OCI-LY3 (cell line): ENCODE measurements at regions not wholly inside any gene's neighbourhood (a gene's known extent, or its start where the extent isn't known, plus 50 kb on each side); places are given as distances from the start of the nearest gene placed in this dataset.

Experiments used
- H2AFZ ChIP-seq: fragments of 200-600, 300-600 bp; shearing (Covaris generic); 2 replicates; pipeline ENCODE4 v1.6.0; 2014; ENCODE audit warnings: antibody characterized with exemption, low read depth, low read length
- H3K27ac ChIP-seq: fragments of 200-600, 300-600 bp; sonication (generic); 2 replicates; pipeline ENCODE4 v1.5.1; 2014; ENCODE audit warnings: mild to moderate bottlenecking, low read length, moderate library complexity, mixed read lengths
- H3K27me3 ChIP-seq: fragments of 200-600, 300-600 bp; sonication (generic); 2 replicates; pipeline ENCODE4 v1.6.1; 2014; ENCODE audit warnings: low read depth, low read length, mixed read lengths
- H3K36me3 ChIP-seq: fragments of 200-600, 300-600 bp; sonication (generic); replicated peaks from 2 replicates; pipeline ENCODE3; 2014; ENCODE audit warnings: low read depth, low read length, mixed read lengths
- H3K4me1 ChIP-seq: fragments of 300-600, 200-600 bp; sonication (generic); 2 replicates; pipeline ENCODE4 v1.6.1; 2014; ENCODE audit warnings: low read length, mixed read lengths
- H3K4me2 ChIP-seq: fragments of 200-600, 300-600 bp; sonication (generic); 2 replicates; pipeline ENCODE4 v1.6.1; 2014; ENCODE audit warnings: low read length, mixed read lengths
- H3K4me3 ChIP-seq: fragments of 300-600, 200-600 bp; sonication (generic); 2 replicates; pipeline ENCODE4 v1.5.1; 2014; ENCODE audit warnings: antibody characterized with exemption, mild to moderate bottlenecking, low read length, moderate library complexity
- H3K79me2 ChIP-seq: fragments of 300-600, 200-600 bp; shearing (Covaris generic); 2 replicates; pipeline ENCODE4 v1.6.1; 2014; ENCODE audit warnings: mild to moderate bottlenecking, low read length, mixed read lengths
- H3K9ac ChIP-seq: fragments of 300-600, 200-600 bp; shearing (Covaris generic); 2 replicates; pipeline ENCODE4 v1.6.0; 2014; ENCODE audit warnings: mild to moderate bottlenecking, low read length, moderate library complexity
- H3K9me3 ChIP-seq: fragments of 200-600, 300-600 bp; shearing (Covaris generic); 2 replicates; pipeline ENCODE4 v1.6.1; 2014; ENCODE audit warnings: low read length, mixed read lengths; ENCODE audit not compliant: insufficient read depth
- H4K20me1 ChIP-seq: fragments of 200-600, 300-600 bp; sonication (generic); 2 replicates; pipeline ENCODE4 v1.6.1; 2016; ENCODE audit warnings: low read length, mixed read lengths; ENCODE audit not compliant: insufficient read depth
- EZH2phosphoT487 ChIP-seq: fragments of 200-600 bp; shearing (Covaris generic); IDR thresholded peaks from 2 replicates; pipeline ENCODE4 v1.6.1; 2018; ENCODE audit warnings: antibody characterized with exemption, mixed run types, low read depth
- TF ChIP-seq, protein P1 (sequence below): fragments of 200-600, 300-600 bp; sonication (generic); IDR thresholded peaks from 2 replicates; pipeline ENCODE4 v1.5.1; 2014; ENCODE audit warnings: antibody characterized with exemption, low read length, low read depth

DNA sequence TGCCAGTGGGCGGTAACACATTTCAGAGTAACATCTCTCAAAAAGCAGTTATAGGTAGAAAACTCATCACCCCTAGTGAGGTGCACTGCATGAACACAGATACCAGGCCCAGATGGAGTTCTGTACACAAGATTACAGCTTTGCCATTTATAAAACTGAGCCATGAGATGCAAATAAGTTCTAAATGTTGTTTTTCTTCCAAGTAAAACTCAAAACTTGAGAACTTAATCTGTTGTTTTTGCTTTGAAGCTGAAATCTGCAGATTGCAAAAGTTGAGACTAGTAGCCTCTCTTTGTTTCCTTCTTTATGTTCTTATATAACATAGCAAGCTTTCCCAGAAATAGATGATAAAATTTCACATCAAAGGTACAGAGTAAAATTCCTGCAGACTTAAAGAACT lies 434.1 kb downstream of the PLK2 start:
- H3K27me3 ChIP-seq: no peaks in the 10 kb centered on the region
- no peak overlapping the region for H3K4me2 ChIP-seq
- TF ChIP-seq, protein P1, sequence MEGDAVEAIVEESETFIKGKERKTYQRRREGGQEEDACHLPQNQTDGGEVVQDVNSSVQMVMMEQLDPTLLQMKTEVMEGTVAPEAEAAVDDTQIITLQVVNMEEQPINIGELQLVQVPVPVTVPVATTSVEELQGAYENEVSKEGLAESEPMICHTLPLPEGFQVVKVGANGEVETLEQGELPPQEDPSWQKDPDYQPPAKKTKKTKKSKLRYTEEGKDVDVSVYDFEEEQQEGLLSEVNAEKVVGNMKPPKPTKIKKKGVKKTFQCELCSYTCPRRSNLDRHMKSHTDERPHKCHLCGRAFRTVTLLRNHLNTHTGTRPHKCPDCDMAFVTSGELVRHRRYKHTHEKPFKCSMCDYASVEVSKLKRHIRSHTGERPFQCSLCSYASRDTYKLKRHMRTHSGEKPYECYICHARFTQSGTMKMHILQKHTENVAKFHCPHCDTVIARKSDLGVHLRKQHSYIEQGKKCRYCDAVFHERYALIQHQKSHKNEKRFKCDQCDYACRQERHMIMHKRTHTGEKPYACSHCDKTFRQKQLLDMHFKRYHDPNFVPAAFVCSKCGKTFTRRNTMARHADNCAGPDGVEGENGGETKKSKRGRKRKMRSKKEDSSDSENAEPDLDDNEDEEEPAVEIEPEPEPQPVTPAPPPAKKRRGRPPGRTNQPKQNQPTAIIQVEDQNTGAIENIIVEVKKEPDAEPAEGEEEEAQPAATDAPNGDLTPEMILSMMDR: no peak
- H3K27ac ChIP-seq: no peak overlapping the region
- no peak overlapping the region for H2AFZ ChIP-seq
- no peaks in the 10 kb centered on the region for H4K20me1 ChIP-seq
- H3K4me1 ChIP-seq: no peaks in the 10 kb centered on the region
- H3K79me2 ChIP-seq: no peaks in the 10 kb centered on the region
- no peak overlapping the region for H3K9ac ChIP-seq
- no peaks in the 10 kb centered on the region for H3K9me3 ChIP-seq
- no peak overlapping the region for H3K4me3 ChIP-seq
- no peaks in the 10 kb centered on the region for H3K36me3 ChIP-seq

- Histone ChIP-seq H3K79me2 (no peaks in the 10 kb centered on the region), H3K9ac (no peak overlapping the region), H3K4me2 (no peak overlapping the region), H3K27me3 (no peaks in the 10 kb centered on the region), H2AFZ (no peak overlapping the region), H4K20me1 (no peaks in the 10 kb centered on the region), H3K27ac (no peak overlapping the region), H3K4me1 (no peaks in the 10 kb centered on the region), H3K4me3 (no peak overlapping the region), H3K36me3 (no peaks in the 10 kb centered on the region), H3K9me3 (no peaks in the 10 kb centered on the region)
- TF ChIP-seq EZH2phosphoT487: no peak
- TF ChIP-seq, protein P1: no peak
These were observed 435.7 kb downstream of the PLK2 start for GRCh38 chr5:58024151-58024550.

- Histone ChIP-seq H3K4me1 (no peaks in the 10 kb centered on the region), H3K9ac (no peak overlapping the region), H3K9me3 (no peaks in the 10 kb centered on the region), H3K27ac (no peak overlapping the region), H3K27me3 (no peaks in the 10 kb centered on the region), H2AFZ (no peak overlapping the region), H3K4me3 (no peak overlapping the region), H3K79me2 (no peaks in the 10 kb centered on the region), H4K20me1 (no peaks in the 10 kb centered on the region), H3K4me2 (no peak overlapping the region), H3K36me3 (no peaks in the 10 kb centered on the region)
- TF ChIP-seq EZH2phosphoT487: no peak
- TF ChIP-seq, protein P1: no peak
These were observed 437.8 kb downstream of the PLK2 start for GRCh38 chr5:58022055-58022454.

- no peaks in the 10 kb centered on the region for H3K79me2 ChIP-seq
- H3K4me2 ChIP-seq: no peak overlapping the region
- H3K36me3 ChIP-seq: no peaks in the 10 kb centered on the region
- H3K4me1 ChIP-seq: no peaks in the 10 kb centered on the region
- H3K9ac ChIP-seq: no peak overlapping the region
- no peaks in the 10 kb centered on the region for H4K20me1 ChIP-seq
- no peak overlapping the region for H3K4me3 ChIP-seq
- H3K27ac ChIP-seq: no peak overlapping the region
- no peak overlapping the region for H2AFZ ChIP-seq
- TF ChIP-seq, protein P1: no peak
- no peak for TF ChIP-seq EZH2phosphoT487
- H3K27me3 ChIP-seq: no peaks in the 10 kb centered on the region
- H3K9me3 ChIP-seq: no peaks in the 10 kb centered on the region
These were observed 438.4 kb downstream of the PLK2 start for GRCh38 chr5:58021466-58021865.
